Esophagus (tissue), 2 donors: ENCODE measurements at regions not wholly inside any gene's neighbourhood (a gene's known extent, or its start where the extent isn't known, plus 50 kb on each side); places are given as distances from the start of the nearest gene placed in this dataset.

Source experiments
- H3K27ac ChIP-seq, 2 donors: one replicate each; pipeline ENCODE4 v1.5.1; 2013; ENCODE audit warnings: low read depth in 2 of 2, mild to moderate bottlenecking in 2 of 2, inconsistent platforms in 1 of 2, low read length in 1 of 2, moderate library complexity in 1 of 2
- H3K27me3 ChIP-seq, 2 donors: one replicate each; pipeline ENCODE4 v1.6.1; 2013; ENCODE audit warnings: low read length in 2 of 2, control low read depth in 1 of 2, mild to moderate bottlenecking in 1 of 2; ENCODE audit not compliant: insufficient read depth in 2 of 2, control insufficient read depth in 1 of 2
- H3K36me3 ChIP-seq, 2 donors: one replicate each; pipeline ENCODE4 v1.6.1; 2013; ENCODE audit warnings: low read length in 1 of 2; ENCODE audit not compliant: control insufficient read depth in 2 of 2, insufficient read depth in 2 of 2
- H3K4me1 ChIP-seq, 2 donors: one replicate each; pipeline ENCODE4 v1.6.1; 2013; ENCODE audit warnings: low read length in 1 of 2; ENCODE audit not compliant: control insufficient read depth in 2 of 2, insufficient read depth in 2 of 2
- H3K4me3 ChIP-seq, 2 donors: one replicate each; pipeline ENCODE4 v1.5.1; 2013; ENCODE audit warnings: low read length in 2 of 2, mild to moderate bottlenecking in 2 of 2, low read depth in 1 of 2, moderate library complexity in 1 of 2
- H3K9me3 ChIP-seq, 2 donors: one replicate each; pipeline ENCODE4 v1.6.1; 2013; ENCODE audit warnings: mild to moderate bottlenecking in 2 of 2, low read depth in 1 of 2, low read length in 1 of 2, moderate library complexity in 1 of 2; ENCODE audit not compliant: control insufficient read depth in 2 of 2, insufficient read depth in 1 of 2
- WGBS, 2 donors: extraction: QIAGEN DNeasy Blood & Tissue Kit; methylation state at CpG; one replicate each; pipeline ENCODE4 v1.1.7; 2013; 5-methylcytosine and 5-hydroxymethylcytosine counted together
- donor health status: healthy with polysubstance abuse.
- donor health status: Bipolar disorder and iron deficiency.

DNA sequence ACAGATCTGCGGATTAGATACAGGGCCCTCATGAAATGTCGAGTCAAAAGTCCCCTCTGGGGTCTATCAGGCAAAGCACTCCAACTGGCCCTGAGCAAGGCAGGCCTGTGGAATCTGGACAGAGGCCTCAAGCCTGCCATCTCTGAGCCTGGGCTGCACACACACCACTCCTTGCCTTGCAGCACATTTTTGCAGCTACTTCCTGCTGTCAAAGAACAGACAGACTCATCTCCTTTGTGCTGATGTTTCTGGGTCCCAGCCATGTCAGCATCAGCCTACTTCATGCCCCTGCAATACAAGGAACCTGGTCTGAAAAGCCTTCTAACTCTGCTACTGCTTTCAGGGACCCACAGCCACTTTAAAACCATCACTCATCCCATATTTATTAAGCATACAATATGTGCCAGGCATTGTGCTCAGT, 60.6 kb upstream of the IL12A start:
- H3K4me1 ChIP-seq = no peaks in the 10 kb centered on the region
- H3K36me3 ChIP-seq = no peaks in the 10 kb centered on the region
- no peaks in the 10 kb centered on the region for H3K27me3 ChIP-seq
- H3K4me3 ChIP-seq = no peak overlapping the region
- H3K27ac ChIP-seq = no peak overlapping the region
- 62 to 71% methylated on average over 2 of the region's 2 CpGs for WGBS, 2 donors
- no peaks in the 10 kb centered on the region for H3K9me3 ChIP-seq

- Histone ChIP-seq H3K4me3 (no peak overlapping the region), H3K4me1 (no peaks in the 10 kb centered on the region), H3K9me3 (peaks cover 0 to under 1% of the 10 kb centered on the region in 2 donors), H3K27ac (no peak overlapping the region), H3K36me3 (no peaks in the 10 kb centered on the region), H3K27me3 (no peaks in the 10 kb centered on the region)
- WGBS, 2 donors = 76 to 89% methylated on average over 6 of the region's 6 CpGs
Measured at GRCh38 chr3:159928666-159929065, 60.0 kb upstream of the IL12A start.

DNA sequence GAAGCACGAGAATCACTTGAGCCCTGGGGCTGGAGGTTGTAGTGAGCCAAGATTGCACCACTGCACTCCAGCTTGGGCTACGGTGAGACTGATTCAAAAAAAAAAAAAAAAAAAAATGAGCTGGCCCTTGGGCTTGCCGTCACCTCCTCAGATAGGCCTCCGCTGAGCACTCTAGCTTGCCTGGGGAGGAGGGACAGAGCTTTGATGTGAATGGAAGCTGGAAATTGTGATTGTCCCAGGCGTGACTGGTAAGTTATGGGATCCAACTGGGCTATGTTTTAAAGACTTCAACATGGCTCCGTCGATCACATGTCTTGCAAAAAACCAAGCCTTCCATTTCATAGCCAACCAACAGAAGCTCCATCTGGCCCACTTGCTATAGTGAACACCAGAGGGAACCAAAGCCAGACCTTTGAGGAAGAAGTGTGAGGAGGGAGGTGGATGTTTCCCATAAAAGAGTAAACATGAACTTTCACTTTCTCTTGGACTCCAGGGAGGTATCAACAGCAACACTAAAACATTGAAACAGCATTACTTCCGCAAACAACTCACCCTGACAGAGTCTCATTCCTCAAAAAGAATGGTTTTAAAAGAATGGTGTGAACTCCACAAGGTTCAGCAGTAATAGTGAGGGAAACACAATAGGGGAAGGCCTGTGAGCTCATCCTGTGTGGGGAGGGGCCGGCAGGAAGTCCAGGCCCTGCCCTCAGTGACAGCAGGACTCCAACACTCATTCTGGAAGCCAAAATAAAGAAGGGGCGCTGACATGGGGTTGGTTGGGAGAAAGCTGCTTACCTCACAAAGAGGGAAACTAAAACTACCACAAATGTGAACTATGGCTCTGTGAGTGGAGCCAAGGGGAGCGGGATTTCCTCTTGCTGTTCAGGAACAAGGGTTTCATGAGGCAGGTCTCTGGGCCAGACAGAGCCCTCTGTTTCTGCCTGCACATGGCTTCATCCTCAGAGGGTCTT, 59.2 kb upstream of the IL12A start:
- Histone ChIP-seq H3K27me3 (no peaks in the 10 kb centered on the region), H3K36me3 (no peaks in the 10 kb centered on the region), H3K4me1 (no peaks in the 10 kb centered on the region), H3K27ac (no peak overlapping the region), H3K9me3 (peaks cover 0 to 7% of the 10 kb centered on the region in 2 donors), H3K4me3 (no peak overlapping the region)
- WGBS, 2 donors = 81 to 84% methylated on average over 11 of the region's 11 CpGs

DNA sequence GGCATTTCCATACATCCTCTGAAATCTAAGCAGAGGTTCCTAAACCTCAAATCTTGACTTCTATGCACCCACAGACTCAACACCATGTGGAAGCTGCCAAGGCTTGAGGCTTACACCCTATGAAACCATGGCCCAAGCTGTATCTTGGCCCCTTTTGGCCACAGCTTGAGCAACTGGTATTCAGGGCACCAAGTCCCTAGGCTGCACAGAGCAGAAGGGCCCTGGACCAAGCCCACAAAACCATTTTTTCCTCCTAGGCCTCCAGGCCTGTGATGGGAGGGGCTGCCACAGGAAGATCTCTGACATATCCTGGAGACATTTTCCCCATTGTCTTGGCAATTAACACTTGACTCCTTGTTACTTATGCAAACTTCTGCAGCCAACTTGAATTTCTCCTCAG, 54.4 kb upstream of the IL12A start:
- H3K27ac ChIP-seq = no peak overlapping the region
- H3K4me1 ChIP-seq = no peaks in the 10 kb centered on the region
- no peaks in the 10 kb centered on the region for H3K36me3 ChIP-seq
- H3K4me3 ChIP-seq = no peak overlapping the region
- H3K27me3 ChIP-seq = no peaks in the 10 kb centered on the region
- peaks cover 0 to 7% of the 10 kb centered on the region in 2 donors for H3K9me3 ChIP-seq

GRCh38 chr3:159936541-159936940, 52.1 kb upstream of the IL12A start:
- H3K27ac ChIP-seq = no peak overlapping the region
- H3K4me1 ChIP-seq = no peaks in the 10 kb centered on the region
- H3K9me3 ChIP-seq = peaks cover 0 to 7% of the 10 kb centered on the region in 2 donors
- H3K36me3 ChIP-seq = no peaks in the 10 kb centered on the region
- no peak overlapping the region for H3K4me3 ChIP-seq
- H3K27me3 ChIP-seq = no peaks in the 10 kb centered on the region

GRCh38 chr3:159937561-159938166, 51.0 kb upstream of the IL12A start:
- Histone ChIP-seq H3K4me3 (no peak overlapping the region), H3K9me3 (peaks cover 0 to 7% of the 10 kb centered on the region in 2 donors), H3K27ac (no peak overlapping the region), H3K27me3 (no peaks in the 10 kb centered on the region), H3K36me3 (no peaks in the 10 kb centered on the region), H3K4me1 (no peaks in the 10 kb centered on the region)
- WGBS, 2 donors = 79 to 83% methylated on average over 4 of the region's 4 CpGs

DNA sequence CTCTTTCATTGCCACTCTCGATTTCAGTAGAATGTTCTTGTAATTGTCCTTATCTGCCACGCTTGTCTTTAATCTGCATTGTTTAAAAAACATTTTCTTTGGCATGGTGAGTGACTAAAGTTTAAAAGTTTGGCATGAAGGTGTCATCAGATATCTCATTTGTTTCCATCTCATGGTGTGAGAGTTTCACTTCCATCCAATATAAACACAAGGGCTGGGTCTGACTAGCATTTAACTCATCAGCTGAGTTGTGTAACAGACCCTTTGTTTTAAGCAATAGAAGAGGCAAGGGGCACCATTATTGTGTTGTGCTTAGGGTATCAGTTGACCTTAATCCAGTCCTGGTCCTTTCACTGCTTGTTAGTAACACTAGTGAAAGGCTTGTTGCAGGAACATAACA, 49.9 kb upstream of the IL12A start:
- H3K27me3 ChIP-seq = no peaks in the 10 kb centered on the region
- H3K36me3 ChIP-seq = no peaks in the 10 kb centered on the region
- H3K4me3 ChIP-seq = no peak overlapping the region
- no peaks in the 10 kb centered on the region for H3K4me1 ChIP-seq
- peaks cover 0 to 6% of the 10 kb centered on the region in 2 donors for H3K9me3 ChIP-seq
- no peak overlapping the region for H3K27ac ChIP-seq
- WGBS, 2 donors = 74 to 76% methylated on average over 2 of the region's 2 CpGs
